ENCODE measurements at regions not wholly inside any gene's neighbourhood (a gene's known extent, or its start where the extent isn't known, plus 50 kb on each side); places are given as distances from the start of the nearest gene placed in this dataset.

DNA sequence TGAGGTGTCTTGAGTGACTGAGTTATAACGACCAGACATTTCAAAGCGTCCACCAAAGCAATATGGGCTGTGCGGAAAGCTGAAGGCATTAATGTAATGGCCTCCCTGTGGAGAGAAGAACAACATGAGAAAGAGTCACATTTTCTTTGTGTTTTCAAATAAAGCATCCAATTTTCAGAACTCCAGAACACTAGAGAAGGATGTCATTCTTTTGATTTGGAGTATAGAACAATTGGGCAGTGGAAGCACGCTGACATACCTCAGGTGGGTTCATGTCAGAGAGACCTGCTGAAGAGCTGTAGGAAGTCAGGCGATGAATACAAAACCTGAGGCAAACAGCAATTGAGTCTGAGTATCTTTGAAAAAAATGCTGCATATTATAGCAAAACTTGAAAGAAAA, 556.5 kb downstream of the GABRG2 start:
- Histone ChIP-seq H3K27ac (ENCODE audit: low read depth in 2 of 2, low read length in 1 of 2) (no peak overlapping the region), H3K27me3 (ENCODE audit: insufficient read depth) (no peaks in the 10 kb centered on the region), H3K4me2 (no peak overlapping the region), H3K9me2 (no peaks in the 10 kb centered on the region), H3K79me2 (ENCODE audit: insufficient read depth) (no peaks in the 10 kb centered on the region), H2AFZ (ENCODE audit: low read depth) (no peak overlapping the region), H3K4me1 (ENCODE audit: control insufficient read depth in 1 of 2, insufficient read depth in 2 of 2, low read depth in 1 of 2, low read length in 1 of 2) (no peaks in the 10 kb centered on the region), H4K20me1 (ENCODE audit: insufficient read depth) (no peaks in the 10 kb centered on the region), H3K9me3 (no peaks in the 10 kb centered on the region), H3F3A (replicated peaks; ENCODE audit: insufficient read depth) (no peaks in the 10 kb centered on the region), H3K36me3 (replicated peaks in 1 of 2; ENCODE audit: control insufficient read depth in 1 of 2, insufficient read depth in 2 of 2, low read length in 1 of 2) (no peaks in the 10 kb centered on the region), H3K4me3 (ENCODE audit: low read depth in 2 of 2, low read length in 1 of 2) (no peak overlapping the region), H3K9ac (no peak overlapping the region)
- no peak for DNase-seq
- 19% methylated on average over 5 of the region's 5 CpGs for WGBS (ENCODE audit: low lambda C conversion rate)
- TF ChIP-seq, protein P1, sequence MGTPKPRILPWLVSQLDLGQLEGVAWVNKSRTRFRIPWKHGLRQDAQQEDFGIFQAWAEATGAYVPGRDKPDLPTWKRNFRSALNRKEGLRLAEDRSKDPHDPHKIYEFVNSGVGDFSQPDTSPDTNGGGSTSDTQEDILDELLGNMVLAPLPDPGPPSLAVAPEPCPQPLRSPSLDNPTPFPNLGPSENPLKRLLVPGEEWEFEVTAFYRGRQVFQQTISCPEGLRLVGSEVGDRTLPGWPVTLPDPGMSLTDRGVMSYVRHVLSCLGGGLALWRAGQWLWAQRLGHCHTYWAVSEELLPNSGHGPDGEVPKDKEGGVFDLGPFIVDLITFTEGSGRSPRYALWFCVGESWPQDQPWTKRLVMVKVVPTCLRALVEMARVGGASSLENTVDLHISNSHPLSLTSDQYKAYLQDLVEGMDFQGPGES (IDR thresholded peaks at IDR 0.05; ENCODE audit: low read depth, low read length) = no peak
- TF ChIP-seq YY1 (IDR thresholded peaks at IDR 0.05; ENCODE audit: low read depth) = no peak
- TF ChIP-seq MXI1 (IDR thresholded peaks at IDR 0.05; ENCODE audit: low read depth, low read length) = no peak
- TF ChIP-seq, protein P2, sequence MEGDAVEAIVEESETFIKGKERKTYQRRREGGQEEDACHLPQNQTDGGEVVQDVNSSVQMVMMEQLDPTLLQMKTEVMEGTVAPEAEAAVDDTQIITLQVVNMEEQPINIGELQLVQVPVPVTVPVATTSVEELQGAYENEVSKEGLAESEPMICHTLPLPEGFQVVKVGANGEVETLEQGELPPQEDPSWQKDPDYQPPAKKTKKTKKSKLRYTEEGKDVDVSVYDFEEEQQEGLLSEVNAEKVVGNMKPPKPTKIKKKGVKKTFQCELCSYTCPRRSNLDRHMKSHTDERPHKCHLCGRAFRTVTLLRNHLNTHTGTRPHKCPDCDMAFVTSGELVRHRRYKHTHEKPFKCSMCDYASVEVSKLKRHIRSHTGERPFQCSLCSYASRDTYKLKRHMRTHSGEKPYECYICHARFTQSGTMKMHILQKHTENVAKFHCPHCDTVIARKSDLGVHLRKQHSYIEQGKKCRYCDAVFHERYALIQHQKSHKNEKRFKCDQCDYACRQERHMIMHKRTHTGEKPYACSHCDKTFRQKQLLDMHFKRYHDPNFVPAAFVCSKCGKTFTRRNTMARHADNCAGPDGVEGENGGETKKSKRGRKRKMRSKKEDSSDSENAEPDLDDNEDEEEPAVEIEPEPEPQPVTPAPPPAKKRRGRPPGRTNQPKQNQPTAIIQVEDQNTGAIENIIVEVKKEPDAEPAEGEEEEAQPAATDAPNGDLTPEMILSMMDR (IDR thresholded peaks at IDR 0.05) = no peak
- TF ChIP-seq FOXJ3 (CRISPR knock-in tag; IDR thresholded peaks at IDR 0.05) = no peak
- no peak for TF ChIP-seq USF1 (IDR thresholded peaks at IDR 0.05; ENCODE audit: borderline replicate concordance, low read depth)
- no peak for TF ChIP-seq EP300 (IDR thresholded peaks at IDR 0.05; ENCODE audit: borderline replicate concordance in 1 of 2, low read depth in 1 of 2, low read length in 1 of 2)
- TF ChIP-seq, protein P3, sequence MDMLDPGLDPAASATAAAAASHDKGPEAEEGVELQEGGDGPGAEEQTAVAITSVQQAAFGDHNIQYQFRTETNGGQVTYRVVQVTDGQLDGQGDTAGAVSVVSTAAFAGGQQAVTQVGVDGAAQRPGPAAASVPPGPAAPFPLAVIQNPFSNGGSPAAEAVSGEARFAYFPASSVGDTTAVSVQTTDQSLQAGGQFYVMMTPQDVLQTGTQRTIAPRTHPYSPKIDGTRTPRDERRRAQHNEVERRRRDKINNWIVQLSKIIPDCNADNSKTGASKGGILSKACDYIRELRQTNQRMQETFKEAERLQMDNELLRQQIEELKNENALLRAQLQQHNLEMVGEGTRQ (IDR thresholded peaks at IDR 0.05; ENCODE audit: borderline replicate concordance, low read depth, low read length) = no peak
- TF ChIP-seq TCF12 (IDR thresholded peaks at IDR 0.05) = no peak
- no peak for TF ChIP-seq MEF2A (IDR thresholded peaks at IDR 0.05; ENCODE audit: borderline replicate concordance, low read depth)
- TF ChIP-seq FOXM1 (IDR thresholded peaks at IDR 0.05; ENCODE audit: low read depth) = no peak
- no peak for TF ChIP-seq RAD21 (IDR thresholded peaks at IDR 0.05; ENCODE audit: low read length)
- TF ChIP-seq FOSL2 (IDR thresholded peaks at IDR 0.05; ENCODE audit: borderline replicate concordance, low read depth) = no peak
- ChIA-PET CTCF (interaction anchor here (1.1 kb wide), 1 partner anchor 723 kb away, joined by 3 read pairs; no protein-coding TSS in a partner anchor), POLR2A (no interaction called here)

DNA sequence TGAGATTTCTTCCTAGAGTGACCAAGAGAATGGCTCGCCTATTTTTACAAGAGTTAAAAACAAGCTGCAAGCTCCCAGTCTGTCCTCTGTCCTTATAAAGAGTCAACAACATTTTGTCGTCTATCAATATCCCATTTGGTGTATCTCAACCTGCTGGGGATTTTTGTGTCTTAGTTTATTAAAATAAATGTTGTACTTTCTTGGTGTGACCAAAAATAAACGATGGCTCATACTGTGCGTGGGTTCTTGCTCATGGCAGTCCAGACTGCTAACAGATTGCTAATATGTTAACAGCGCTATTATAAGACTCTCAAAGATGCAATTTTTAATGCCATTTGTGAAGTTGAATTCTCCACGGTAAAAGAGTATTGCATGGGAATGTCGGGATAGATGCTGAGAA, 569.9 kb downstream of the GABRG2 start:
- Histone ChIP-seq H3K27ac (ENCODE audit: low read depth in 2 of 2, low read length in 1 of 2) (no peak overlapping the region), H3K9me3 (no peaks in the 10 kb centered on the region), H3K9me2 (no peaks in the 10 kb centered on the region), H3K27me3 (ENCODE audit: insufficient read depth) (no peaks in the 10 kb centered on the region), H3K4me3 (ENCODE audit: low read depth in 2 of 2, low read length in 1 of 2) (no peak overlapping the region), H3F3A (replicated peaks; ENCODE audit: insufficient read depth) (no peaks in the 10 kb centered on the region), H3K4me2 (no peak overlapping the region), H3K4me1 (ENCODE audit: control insufficient read depth in 1 of 2, insufficient read depth in 2 of 2, low read depth in 1 of 2, low read length in 1 of 2) (no peaks in the 10 kb centered on the region), H3K79me2 (ENCODE audit: insufficient read depth) (no peaks in the 10 kb centered on the region), H3K9ac (no peak overlapping the region), H3K36me3 (replicated peaks in 1 of 2; ENCODE audit: control insufficient read depth in 1 of 2, insufficient read depth in 2 of 2, low read length in 1 of 2) (no peaks in the 10 kb centered on the region), H4K20me1 (ENCODE audit: insufficient read depth) (no peaks in the 10 kb centered on the region), H2AFZ (ENCODE audit: low read depth) (no peak overlapping the region)
- DNase-seq = no peak
- ChIA-PET POLR2A (no interaction called here), CTCF (no interaction called here)
- 6% methylated on average over 7 of the region's 7 CpGs for WGBS (ENCODE audit: low lambda C conversion rate)
- TF ChIP-seq FOXM1 (IDR thresholded peaks at IDR 0.05; ENCODE audit: low read depth) (no peak), TEAD4 (IDR thresholded peaks at IDR 0.05; ENCODE audit: borderline replicate concordance, insufficient read depth) (no peak), USF1 (IDR thresholded peaks at IDR 0.05; ENCODE audit: borderline replicate concordance, low read depth) (no peak), MXI1 (IDR thresholded peaks at IDR 0.05; ENCODE audit: low read depth, low read length) (no peak), REST (IDR thresholded peaks at IDR 0.05; ENCODE audit: low read depth, low read length) (no peak), ZBTB33 (IDR thresholded peaks at IDR 0.05; ENCODE audit: borderline replicate concordance, low read depth) (no peak)

Data from SK-N-SH (cell line).